Breast epithelium (tissue), 3 donors: ENCODE measurements at regions not wholly inside any gene's neighbourhood (a gene's known extent, or its start where the extent isn't known, plus 50 kb on each side); places are given as distances from the start of the nearest gene placed in this dataset.

Experiments
- POLR2A ChIP-seq: fragments of 450-650 bp; IDR thresholded peaks from one replicate; pipeline ENCODE4 v1.6.1; 2016; ENCODE audit warnings: antibody characterized with exemption, mild to moderate bottlenecking, moderate library complexity
- POLR2AphosphoS5 ChIP-seq, 3 donors: sonication (generic); formaldehyde crosslinking; IDR thresholded peaks; one replicate each; pipeline ENCODE4 v1.6.1; 2017; ENCODE audit warnings: antibody characterized with exemption in 3 of 3
- TF ChIP-seq, protein P1 (sequence below), 3 donors: fragments of 450-650 bp; IDR thresholded peaks; one replicate each; pipeline ENCODE4 v1.5.1; 2016 to 2017; ENCODE audit warnings: antibody characterized with exemption in 3 of 3, mild to moderate bottlenecking in 3 of 3, moderate library complexity in 3 of 3

DNA sequence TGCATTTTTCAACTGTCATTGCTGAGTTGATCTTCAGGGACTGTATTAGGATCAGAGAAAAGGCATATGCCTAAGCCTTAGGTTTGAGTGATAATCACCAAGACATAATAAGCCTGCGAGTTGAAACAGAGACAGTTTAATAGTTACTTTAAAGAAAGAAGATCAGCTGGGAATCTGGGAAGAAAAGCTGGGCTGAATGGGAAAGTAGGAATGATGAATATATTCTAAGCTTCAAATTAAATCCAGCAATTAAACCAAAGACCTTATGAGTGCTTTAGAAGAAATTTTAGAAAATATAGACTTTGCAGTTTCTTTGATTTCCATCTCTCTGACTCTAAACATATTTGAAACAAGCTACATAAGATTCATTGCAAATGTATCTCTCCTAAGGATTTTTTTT lies 222.3 kb downstream of the ENC1 start:
- TF ChIP-seq POLR2A (no peak), POLR2AphosphoS5 (IDR thresholded peaks at IDR 0.05) (no peak)
- TF ChIP-seq, protein P1, sequence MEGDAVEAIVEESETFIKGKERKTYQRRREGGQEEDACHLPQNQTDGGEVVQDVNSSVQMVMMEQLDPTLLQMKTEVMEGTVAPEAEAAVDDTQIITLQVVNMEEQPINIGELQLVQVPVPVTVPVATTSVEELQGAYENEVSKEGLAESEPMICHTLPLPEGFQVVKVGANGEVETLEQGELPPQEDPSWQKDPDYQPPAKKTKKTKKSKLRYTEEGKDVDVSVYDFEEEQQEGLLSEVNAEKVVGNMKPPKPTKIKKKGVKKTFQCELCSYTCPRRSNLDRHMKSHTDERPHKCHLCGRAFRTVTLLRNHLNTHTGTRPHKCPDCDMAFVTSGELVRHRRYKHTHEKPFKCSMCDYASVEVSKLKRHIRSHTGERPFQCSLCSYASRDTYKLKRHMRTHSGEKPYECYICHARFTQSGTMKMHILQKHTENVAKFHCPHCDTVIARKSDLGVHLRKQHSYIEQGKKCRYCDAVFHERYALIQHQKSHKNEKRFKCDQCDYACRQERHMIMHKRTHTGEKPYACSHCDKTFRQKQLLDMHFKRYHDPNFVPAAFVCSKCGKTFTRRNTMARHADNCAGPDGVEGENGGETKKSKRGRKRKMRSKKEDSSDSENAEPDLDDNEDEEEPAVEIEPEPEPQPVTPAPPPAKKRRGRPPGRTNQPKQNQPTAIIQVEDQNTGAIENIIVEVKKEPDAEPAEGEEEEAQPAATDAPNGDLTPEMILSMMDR (IDR thresholded peaks at IDR 0.05) = no peak
